ENCODE measurements at regions not wholly inside any gene's neighbourhood (a gene's known extent, or its start where the extent isn't known, plus 50 kb on each side); places are given as distances from the start of the nearest gene placed in this dataset.

DNA sequence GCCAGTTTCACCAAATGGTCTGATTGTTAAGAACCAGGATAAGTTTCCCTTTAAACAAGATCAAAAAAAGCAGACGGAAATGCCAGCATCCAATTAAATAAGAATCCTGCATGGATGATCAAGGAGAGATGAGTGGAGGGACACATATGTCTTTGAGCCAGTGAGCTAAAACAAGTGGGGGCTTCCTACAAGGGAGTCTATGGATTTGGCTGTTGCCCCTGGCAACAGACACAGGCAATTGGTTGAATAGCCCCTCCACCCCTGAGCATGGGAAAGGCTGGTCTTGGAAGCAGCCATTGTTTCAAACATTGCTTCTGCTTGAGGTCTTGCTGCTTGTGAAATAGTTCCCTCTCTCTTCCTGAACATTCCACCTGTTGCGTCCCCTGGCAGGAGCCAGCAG is 374.7 kb upstream of the ERCC4 start:
- no peak for DNase-seq (ENCODE audit: low spot score)
- FAIRE-seq: no peak

DNA sequence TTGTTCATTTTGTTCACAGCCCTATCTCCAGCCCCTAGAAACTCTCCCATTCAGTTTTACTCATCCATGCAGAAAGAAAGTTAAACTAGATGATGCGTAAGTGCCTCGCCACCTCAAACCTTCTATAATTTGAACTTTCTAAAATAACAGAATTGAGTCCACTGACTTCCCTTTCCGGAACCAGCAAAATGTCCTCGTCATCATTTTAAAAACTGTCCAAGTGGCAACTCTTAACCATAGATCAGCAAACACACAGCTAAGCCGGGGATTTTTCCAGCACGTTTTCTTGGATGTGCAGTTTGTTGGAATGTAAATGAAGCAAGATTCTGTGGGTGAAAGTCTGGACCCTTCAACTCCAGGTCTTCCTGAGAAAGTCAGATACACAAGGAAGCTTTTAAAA is 369.7 kb upstream of the ERCC4 start:
- FAIRE-seq (no peak), DNase-seq (ENCODE audit: low spot score) (no peak)

- no peak for FAIRE-seq
- DNase-seq (ENCODE audit: low spot score): no peak
Measured at GRCh38 chr16:13552062-13552959, 367.6 kb upstream of the ERCC4 start.

DNA sequence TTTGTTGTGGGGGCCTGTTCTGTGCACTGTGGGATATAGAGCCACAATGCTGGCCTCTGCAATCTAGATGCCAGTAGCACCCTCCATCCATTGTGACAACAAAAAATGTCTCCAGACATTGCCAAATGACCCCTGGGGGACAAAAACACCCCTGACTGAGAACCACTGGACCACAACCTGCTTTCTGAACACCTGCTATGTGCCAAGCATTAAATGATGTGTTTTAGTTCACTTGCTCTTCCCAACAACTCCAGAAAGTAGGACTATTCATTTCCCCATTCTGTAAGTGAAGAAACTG is 367.0 kb upstream of the ERCC4 start:
- FAIRE-seq: no peak
- DNase-seq (ENCODE audit: low spot score): no peak

DNA sequence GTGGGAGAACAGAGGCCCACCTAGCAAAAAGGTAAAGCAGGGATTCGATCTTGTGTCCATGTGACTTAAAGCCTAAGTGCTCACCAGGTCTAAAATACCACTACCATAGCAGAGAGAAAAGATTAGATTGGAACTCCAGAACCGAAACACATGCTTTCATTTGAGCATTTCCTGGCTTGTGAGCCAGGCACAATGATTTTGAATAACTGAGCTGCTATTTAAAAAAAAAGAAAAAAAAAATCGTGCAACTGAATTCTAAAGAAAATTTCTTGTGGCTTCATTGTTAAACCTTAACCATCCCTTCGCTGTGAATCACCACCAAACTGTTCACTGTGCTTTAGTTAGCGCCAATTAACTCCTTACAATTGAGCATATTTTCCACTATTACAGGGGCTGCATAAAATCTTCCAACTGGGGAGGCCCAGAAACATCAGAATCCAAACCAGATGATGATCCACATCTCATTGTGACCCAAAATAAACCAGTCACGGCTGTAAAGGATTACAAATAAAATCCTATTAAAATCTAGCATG is 366.4 kb upstream of the ERCC4 start:
- no peak for DNase-seq (ENCODE audit: low spot score)
- no peak for FAIRE-seq

- DNase-seq (ENCODE audit: low spot score) (no peak), FAIRE-seq (no peak)
Measured at GRCh38 chr16:13554005-13554404, 365.9 kb upstream of the ERCC4 start.

- no peak for FAIRE-seq
- no peak for DNase-seq (ENCODE audit: low spot score)
Measured at GRCh38 chr16:13554643-13555042, 365.3 kb upstream of the ERCC4 start.

DNA sequence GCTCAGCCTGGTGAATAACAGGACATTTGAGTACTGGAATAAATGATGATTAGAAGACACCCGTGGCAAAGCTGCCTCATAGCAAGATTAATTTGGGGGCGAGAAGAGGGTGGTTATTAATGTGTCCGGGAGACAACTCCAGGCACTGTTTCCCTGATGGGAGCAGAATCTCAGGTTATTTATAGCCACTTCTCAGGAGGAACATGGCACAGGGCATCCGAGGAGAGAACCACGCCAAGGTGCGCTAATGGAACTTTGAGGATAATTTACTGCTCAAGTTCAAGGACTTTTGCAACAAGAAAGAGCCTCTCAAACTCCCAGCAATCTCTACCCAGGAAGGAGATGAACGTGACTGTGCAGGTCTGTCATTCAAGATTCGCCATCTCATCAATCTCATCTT is 362.5 kb upstream of the ERCC4 start:
- no peak for DNase-seq (ENCODE audit: low spot score)
- FAIRE-seq: no peak

DNA sequence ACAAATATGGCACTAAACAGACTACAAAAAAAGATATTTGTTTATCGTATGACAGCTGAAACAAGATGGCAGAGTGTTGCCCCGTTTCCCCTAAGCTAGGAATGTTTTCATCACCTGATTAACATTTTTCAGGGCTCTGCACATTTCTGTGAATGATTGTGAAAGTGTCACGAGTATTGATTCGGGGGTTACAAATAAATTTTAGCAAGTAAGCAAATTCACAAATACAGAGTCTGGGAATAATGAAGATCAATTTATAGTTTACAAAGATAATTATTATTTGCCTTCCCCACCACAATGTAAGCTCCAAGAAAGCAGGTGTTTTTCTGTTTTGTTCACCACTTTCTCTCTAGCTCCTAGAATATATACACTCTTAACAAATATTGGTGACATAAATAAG is 361.2 kb upstream of the ERCC4 start:
- FAIRE-seq (no peak), DNase-seq (ENCODE audit: low spot score) (no peak)

GRCh38 chr16:13559624-13560023 is 360.3 kb upstream of the ERCC4 start:
- DNase-seq (ENCODE audit: low spot score) (no peak), FAIRE-seq (no peak)

- DNase-seq (ENCODE audit: low spot score) (no peak), FAIRE-seq (no peak)
Measured at GRCh38 chr16:13560151-13560550, 359.8 kb upstream of the ERCC4 start.

GRCh38 chr16:13561291-13562070 is 358.5 kb upstream of the ERCC4 start:
- FAIRE-seq (no peak), DNase-seq (ENCODE audit: low spot score) (no peak)

DNA sequence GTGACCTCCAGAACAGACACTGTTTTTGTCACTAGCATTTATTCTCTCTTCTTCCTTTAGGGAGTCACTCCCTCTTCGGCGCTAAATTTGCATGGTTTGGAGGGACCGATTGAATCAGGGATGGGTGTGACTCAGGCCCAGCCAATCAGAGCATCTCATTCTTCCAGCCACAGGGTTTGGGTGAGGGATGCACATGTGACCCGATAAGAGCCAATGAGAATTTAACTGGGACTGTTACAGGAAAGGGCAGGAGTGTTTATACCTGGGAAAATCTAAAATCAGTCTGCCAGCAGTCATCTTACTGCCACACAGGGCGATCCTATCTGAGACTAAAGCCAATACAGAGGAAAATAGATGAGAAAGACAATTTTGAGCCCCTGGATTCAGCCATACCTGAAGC is 351.2 kb upstream of the ERCC4 start:
- FAIRE-seq: no peak

DNA sequence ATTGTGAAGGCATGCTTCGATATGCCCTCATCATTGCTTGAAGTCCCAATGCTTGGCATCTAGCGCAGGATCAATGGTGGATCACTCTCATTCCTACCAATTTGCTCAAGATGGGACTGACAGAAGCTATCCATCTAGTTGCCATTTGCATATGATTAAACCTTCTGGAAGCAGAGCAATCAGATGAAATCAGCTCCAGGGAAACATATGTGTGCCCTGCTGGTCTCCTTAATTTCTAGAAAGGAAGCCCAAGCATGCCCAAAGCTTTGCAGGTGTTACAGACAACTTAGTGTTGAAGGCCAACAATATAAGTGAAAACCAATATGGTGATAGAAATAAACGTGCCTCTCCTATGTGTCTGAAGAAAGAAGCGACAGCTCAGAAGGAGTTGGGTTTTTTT is 350.0 kb upstream of the ERCC4 start:
- DNase-seq (ENCODE audit: low spot score) (no peak), FAIRE-seq (no peak)

More for the DNA sequence above, 351.2 kb upstream of the ERCC4 start:
- DNase-seq (ENCODE audit: low spot score): no peak

DNA sequence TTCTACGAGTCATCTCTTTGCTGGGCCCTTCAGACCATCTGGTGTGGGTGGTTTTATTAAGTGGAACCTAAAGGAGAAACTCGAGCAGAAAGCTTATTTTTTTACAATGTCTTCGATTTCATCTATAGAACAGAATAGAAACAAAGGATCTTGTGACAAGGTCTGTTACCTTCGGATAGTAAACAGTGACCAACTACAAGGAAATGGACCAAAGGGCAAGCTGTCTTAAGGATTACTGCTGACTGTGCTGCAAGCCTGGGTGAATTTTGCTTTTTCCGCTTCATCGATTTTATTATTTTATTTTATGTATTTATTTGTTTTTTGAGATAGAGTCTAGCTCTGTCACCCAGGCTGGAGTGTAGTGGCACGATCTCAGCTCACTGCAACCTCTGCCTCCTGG is 348.9 kb upstream of the ERCC4 start:
- FAIRE-seq (no peak), DNase-seq (ENCODE audit: low spot score) (no peak)

GRCh38 chr16:13573903-13574302 is 346.1 kb upstream of the ERCC4 start:
- no peak for FAIRE-seq
- DNase-seq (ENCODE audit: low spot score): no peak

- DNase-seq (ENCODE audit: low spot score) (no peak), FAIRE-seq (no peak)
Measured at GRCh38 chr16:13586051-13586450, 333.9 kb upstream of the ERCC4 start.

DNA sequence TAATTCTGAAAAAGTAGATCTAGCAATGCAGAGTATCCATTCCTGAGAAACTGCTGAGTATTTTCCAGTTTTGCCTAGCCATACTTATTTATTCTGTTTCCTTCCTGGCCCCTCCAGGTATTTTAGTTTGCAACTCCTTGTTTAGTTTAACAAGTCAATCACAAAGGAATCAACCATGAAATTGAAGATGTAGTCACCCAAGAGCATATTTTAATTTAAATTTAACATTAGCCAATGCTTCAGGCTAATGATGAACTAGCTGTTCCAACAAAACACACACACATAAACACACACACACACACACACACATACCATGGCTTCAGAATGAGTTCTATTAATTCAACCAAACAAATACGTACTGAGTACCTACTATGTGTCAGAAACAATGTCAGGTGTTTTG is 332.8 kb upstream of the ERCC4 start:
- DNase-seq (ENCODE audit: low spot score) (no peak), FAIRE-seq (no peak)

DNA sequence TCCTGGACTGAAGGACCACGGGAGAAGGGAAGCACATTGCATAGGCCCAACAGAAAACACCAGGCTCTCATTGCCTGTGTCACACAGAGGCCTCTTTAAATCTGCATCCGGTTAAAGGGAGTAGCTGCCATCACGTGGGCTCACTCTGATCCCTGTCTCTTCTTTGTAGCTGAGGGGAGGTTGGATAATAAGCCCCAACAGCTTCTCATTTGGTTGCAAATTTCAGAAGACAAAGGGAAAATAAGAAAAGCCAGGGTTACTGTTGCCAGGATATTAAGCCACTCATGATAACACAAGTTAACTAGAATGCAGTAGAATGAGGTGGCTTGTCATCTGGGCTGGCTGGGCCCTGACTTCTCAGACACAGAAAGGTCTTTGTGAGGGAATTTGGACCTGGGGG is 325.1 kb upstream of the ERCC4 start:
- FAIRE-seq (no peak), DNase-seq (ENCODE audit: low spot score) (no peak)

GRCh38 chr16:13606804-13607203 is 313.1 kb upstream of the ERCC4 start:
- FAIRE-seq (peak; percentile 82), DNase-seq (ENCODE audit: low spot score) (peak; percentile 86)

GRCh38 chr16:13607289-13607688 is 312.7 kb upstream of the ERCC4 start:
- FAIRE-seq (peak; percentile 17), DNase-seq (ENCODE audit: low spot score) (peak; percentile 79)

GRCh38 chr16:13611596-13611995 is 308.4 kb upstream of the ERCC4 start:
- no peak for FAIRE-seq
- no peak for DNase-seq (ENCODE audit: low spot score)

- FAIRE-seq: no peak
- DNase-seq (ENCODE audit: low spot score): no peak
Measured at GRCh38 chr16:13612623-13613022, 307.3 kb upstream of the ERCC4 start.

Measured in urothelium cell line (cell line).